HepG2 (cell line): ENCODE measurements at regions not wholly inside any gene's neighbourhood (a gene's known extent, or its start where the extent isn't known, plus 50 kb on each side); places are given as distances from the start of the nearest gene placed in this dataset.

Experiments used
- ATM ChIP-seq: fragments of 450-650 bp; IDR thresholded peaks from 2 replicates; pipeline ENCODE4 v1.7.1; 2017; ENCODE audit warnings: mild to moderate bottlenecking, borderline replicate concordance
- CHCHD3 ChIP-seq: sonication (generic); formaldehyde crosslinking; IDR thresholded peaks from 2 replicates; pipeline ENCODE4 v1.8.0; 2022; ENCODE audit warnings: mild to moderate bottlenecking, missing genetic modification reagents, moderate library complexity
- CREB1 ChIP-seq, 2 experiments: fragments of 450-650 bp in 1 of 2; IDR thresholded peaks; 2 replicates each; pipeline ENCODE4 v1.6.1; 2016 to 2017; ENCODE audit warnings: control low read depth in 1 of 2, mild to moderate bottlenecking in 1 of 2, missing compliant biosample characterization in 1 of 2, missing genetic modification characterization in 1 of 2
- DNMT3B ChIP-seq: conservative IDR thresholded peaks from 2 replicates; pipeline ENCODE4 v1.6.1; 2016; ENCODE audit warnings: missing biosample characterization, control low read depth
- GABPA ChIP-seq, 2 experiments: IDR thresholded peaks; 2 replicates each; pipeline ENCODE4 v1.6.1; 2011 to 2016; ENCODE audit warnings: low read depth in 2 of 2, low read length in 1 of 2, missing biosample characterization in 1 of 2, missing genetic modification characterization in 1 of 2
- GATAD2A ChIP-seq: IDR thresholded peaks from 2 replicates; pipeline ENCODE4 v1.6.1; 2016
- HCFC1 ChIP-seq: fragments of 150-350 bp; IDR thresholded peaks from 2 replicates; pipeline ENCODE4 v1.6.1; 2014; ENCODE audit warnings: low read depth, low read length
- IKZF4 ChIP-seq: sonication (generic); formaldehyde crosslinking; IDR thresholded peaks from 2 replicates; pipeline ENCODE4 v1.5.1; 2020; ENCODE audit warnings: borderline replicate concordance, mild to moderate bottlenecking, low read depth, missing genetic modification reagents; ENCODE audit errors: not compliant biosample characterization
- KAT7 ChIP-seq: IDR thresholded peaks from 2 replicates; pipeline ENCODE4 v1.6.1; 2018; ENCODE audit warnings: borderline replicate concordance, missing compliant biosample characterization
- MTA3 ChIP-seq: sonication (generic); formaldehyde crosslinking; IDR thresholded peaks from 2 replicates; pipeline ENCODE4 v1.4.0; 2020; ENCODE audit warnings: missing genetic modification reagents
- NBN ChIP-seq: fragments of 450-650 bp; conservative IDR thresholded peaks from 2 replicates; pipeline ENCODE4 v1.6.1; 2017
- REL ChIP-seq: sonication (generic); formaldehyde crosslinking; conservative IDR thresholded peaks from 2 replicates; pipeline ENCODE4 v1.8.0; 2022; ENCODE audit warnings: mild to moderate bottlenecking, missing genetic modification reagents, moderate library complexity
- TBL1XR1 ChIP-seq: fragments of 150-350 bp; IDR thresholded peaks from 2 replicates; pipeline ENCODE4 v1.6.1; 2014; ENCODE audit warnings: borderline replicate concordance, low read length; ENCODE audit not compliant: partially characterized antibody
- TEAD3 ChIP-seq: optimal IDR thresholded peaks from 2 replicates; pipeline ENCODE3; 2016; ENCODE audit warnings: borderline replicate concordance
- ZBTB42 ChIP-seq: sonication (generic); formaldehyde crosslinking; IDR thresholded peaks from 2 replicates; pipeline ENCODE4 v1.5.0; 2020; ENCODE audit warnings: mild to moderate bottlenecking, missing genetic modification reagents
- ZBTB7A ChIP-seq: sonication (generic); formaldehyde crosslinking; IDR thresholded peaks from 2 replicates; pipeline ENCODE4 v1.8.0; 2022; ENCODE audit warnings: mild to moderate bottlenecking, missing genetic modification reagents
- ZMYM3 ChIP-seq: sonication (generic); formaldehyde crosslinking; IDR thresholded peaks from 2 replicates; pipeline ENCODE4 v1.5.1; 2020; ENCODE audit warnings: mild to moderate bottlenecking, missing genetic modification reagents
- ZNF10 ChIP-seq: sonication (generic); formaldehyde crosslinking; IDR thresholded peaks from 2 replicates; pipeline ENCODE4 v1.4.0; 2020; ENCODE audit warnings: mild to moderate bottlenecking, low read depth, missing genetic modification reagents, borderline replicate concordance
- ZNF225 ChIP-seq: sonication (generic); formaldehyde crosslinking; IDR thresholded peaks from 2 replicates; pipeline ENCODE4 v1.4.0; 2020; ENCODE audit warnings: mild to moderate bottlenecking, missing genetic modification reagents
- ZSCAN29 ChIP-seq: sonication (generic); formaldehyde crosslinking; conservative IDR thresholded peaks from 2 replicates; pipeline ENCODE4 v1.4.0; 2020; ENCODE audit warnings: mild to moderate bottlenecking, missing genetic modification reagents
- TF ChIP-seq, protein P1 (sequence below): IDR thresholded peaks from 2 replicates; pipeline ENCODE4 v1.6.1; 2016; ENCODE audit warnings: low read depth, control low read depth
- TF ChIP-seq, protein P2 (sequence below): IDR thresholded peaks from 2 replicates; pipeline ENCODE4 v1.6.1; 2016; ENCODE audit warnings: mild to moderate bottlenecking, missing biosample characterization, missing genetic modification reagents
- TF ChIP-seq, protein P3 (sequence below): sonication (generic); formaldehyde crosslinking; conservative IDR thresholded peaks from 2 replicates; pipeline ENCODE4 v1.5.0; 2020; ENCODE audit warnings: missing genetic modification reagents
- TF ChIP-seq, protein P4 (sequence below): conservative IDR thresholded peaks from 2 replicates; pipeline ENCODE4 v1.6.1; 2018; ENCODE audit warnings: missing genetic modification reagents

DNA sequence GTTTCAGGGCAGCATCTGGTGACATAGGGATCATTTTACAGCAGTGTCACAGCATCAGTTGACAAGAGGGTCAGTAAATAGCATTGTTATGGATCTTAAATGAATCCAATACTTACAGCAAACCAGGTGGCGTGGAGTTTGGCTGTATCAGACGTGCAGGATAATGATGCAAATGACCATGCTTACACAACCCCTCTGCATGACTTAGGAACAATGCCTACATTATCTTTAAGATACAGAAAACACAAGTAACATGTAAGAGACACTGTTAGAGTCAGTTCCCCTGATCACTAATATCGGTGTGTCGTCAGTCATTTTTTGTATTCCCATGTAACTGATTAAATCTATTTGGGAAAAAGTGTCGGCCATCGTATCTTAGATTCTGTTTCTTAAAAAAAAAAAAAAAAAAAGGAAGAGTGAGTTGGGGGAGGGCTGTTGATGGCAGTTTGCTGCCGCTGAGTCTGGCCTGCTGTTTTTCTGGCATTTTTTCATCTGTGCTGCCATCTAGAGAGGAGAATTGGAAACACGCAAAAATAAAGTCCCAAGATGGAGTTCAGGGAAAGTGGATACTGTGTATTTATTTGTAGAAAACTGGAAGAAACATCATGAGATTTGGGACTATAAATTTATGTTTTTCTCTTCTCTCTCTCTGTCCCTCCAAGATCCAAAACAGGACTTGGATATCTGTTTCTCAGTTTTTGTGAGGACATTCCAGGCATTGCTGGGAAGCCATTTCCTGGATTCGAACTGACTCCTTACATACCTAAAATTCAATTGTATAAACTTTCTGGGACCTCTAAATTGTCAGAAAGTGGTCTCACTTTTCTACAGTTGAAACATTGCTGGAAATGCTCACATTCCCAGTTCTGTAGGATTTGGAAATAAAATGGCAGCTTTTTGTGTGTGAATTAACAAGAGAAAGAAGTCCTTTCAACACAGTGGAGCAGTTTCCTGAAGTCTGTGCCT is 60.3 kb upstream of the AGPS start (continued):
- no peak for TF ChIP-seq ZNF10 (CRISPR knock-in tag)
- no peak for TF ChIP-seq DNMT3B
- TF ChIP-seq, protein P1, sequence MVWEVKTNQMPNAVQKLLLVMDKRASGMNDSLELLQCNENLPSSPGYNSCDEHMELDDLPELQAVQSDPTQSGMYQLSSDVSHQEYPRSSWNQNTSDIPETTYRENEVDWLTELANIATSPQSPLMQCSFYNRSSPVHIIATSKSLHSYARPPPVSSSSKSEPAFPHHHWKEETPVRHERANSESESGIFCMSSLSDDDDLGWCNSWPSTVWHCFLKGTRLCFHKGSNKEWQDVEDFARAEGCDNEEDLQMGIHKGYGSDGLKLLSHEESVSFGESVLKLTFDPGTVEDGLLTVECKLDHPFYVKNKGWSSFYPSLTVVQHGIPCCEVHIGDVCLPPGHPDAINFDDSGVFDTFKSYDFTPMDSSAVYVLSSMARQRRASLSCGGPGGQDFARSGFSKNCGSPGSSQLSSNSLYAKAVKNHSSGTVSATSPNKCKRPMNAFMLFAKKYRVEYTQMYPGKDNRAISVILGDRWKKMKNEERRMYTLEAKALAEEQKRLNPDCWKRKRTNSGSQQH (CRISPR knock-in tag): no peak
- no peak for TF ChIP-seq ZNF225 (CRISPR knock-in tag)
- no peak for TF ChIP-seq REL (CRISPR knock-in tag)
- TF ChIP-seq GABPA (IDR thresholded peaks at IDR 0.05; ENCODE audit: low read depth, low read length): no peak
- no peak; the same call in 1 of the 2 replicates for TF ChIP-seq GABPA (CRISPR knock-in tag; IDR thresholded peaks at IDR 0.05; ENCODE audit: low read depth)
- no peak for TF ChIP-seq MTA3 (CRISPR knock-in tag)
- no peak for TF ChIP-seq KAT7
- TF ChIP-seq NBN: no peak
- TF ChIP-seq TBL1XR1: peak; percentile 18
- TF ChIP-seq IKZF4 (CRISPR knock-in tag): no peak
- no peak for TF ChIP-seq ATM
- no peak for TF ChIP-seq CHCHD3 (CRISPR knock-in tag)
- TF ChIP-seq ZBTB7A (CRISPR knock-in tag): no peak
- TF ChIP-seq ZBTB42 (CRISPR knock-in tag): no peak
- TF ChIP-seq GATAD2A: peak; percentile 62
- peak; percentile 53 for TF ChIP-seq TEAD3
- TF ChIP-seq, protein P2, sequence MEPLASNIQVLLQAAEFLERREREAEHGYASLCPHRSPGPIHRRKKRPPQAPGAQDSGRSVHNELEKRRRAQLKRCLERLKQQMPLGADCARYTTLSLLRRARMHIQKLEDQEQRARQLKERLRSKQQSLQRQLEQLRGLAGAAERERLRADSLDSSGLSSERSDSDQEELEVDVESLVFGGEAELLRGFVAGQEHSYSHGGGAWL (CRISPR knock-in tag): no peak
- no peak for TF ChIP-seq ZSCAN29
- no peak for TF ChIP-seq CREB1 (IDR thresholded peaks at IDR 0.05)
- TF ChIP-seq CREB1 (CRISPR knock-in tag; IDR thresholded peaks at IDR 0.05): peak; percentile 44; the same call in 1 of the 2 replicates
- TF ChIP-seq HCFC1: no peak
- no peak for TF ChIP-seq ZMYM3
- TF ChIP-seq, protein P3, sequence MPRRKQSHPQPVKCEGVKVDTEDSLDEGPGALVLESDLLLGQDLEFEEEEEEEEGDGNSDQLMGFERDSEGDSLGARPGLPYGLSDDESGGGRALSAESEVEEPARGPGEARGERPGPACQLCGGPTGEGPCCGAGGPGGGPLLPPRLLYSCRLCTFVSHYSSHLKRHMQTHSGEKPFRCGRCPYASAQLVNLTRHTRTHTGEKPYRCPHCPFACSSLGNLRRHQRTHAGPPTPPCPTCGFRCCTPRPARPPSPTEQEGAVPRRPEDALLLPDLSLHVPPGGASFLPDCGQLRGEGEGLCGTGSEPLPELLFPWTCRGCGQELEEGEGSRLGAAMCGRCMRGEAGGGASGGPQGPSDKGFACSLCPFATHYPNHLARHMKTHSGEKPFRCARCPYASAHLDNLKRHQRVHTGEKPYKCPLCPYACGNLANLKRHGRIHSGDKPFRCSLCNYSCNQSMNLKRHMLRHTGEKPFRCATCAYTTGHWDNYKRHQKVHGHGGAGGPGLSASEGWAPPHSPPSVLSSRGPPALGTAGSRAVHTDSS: no peak
- TF ChIP-seq, protein P4, sequence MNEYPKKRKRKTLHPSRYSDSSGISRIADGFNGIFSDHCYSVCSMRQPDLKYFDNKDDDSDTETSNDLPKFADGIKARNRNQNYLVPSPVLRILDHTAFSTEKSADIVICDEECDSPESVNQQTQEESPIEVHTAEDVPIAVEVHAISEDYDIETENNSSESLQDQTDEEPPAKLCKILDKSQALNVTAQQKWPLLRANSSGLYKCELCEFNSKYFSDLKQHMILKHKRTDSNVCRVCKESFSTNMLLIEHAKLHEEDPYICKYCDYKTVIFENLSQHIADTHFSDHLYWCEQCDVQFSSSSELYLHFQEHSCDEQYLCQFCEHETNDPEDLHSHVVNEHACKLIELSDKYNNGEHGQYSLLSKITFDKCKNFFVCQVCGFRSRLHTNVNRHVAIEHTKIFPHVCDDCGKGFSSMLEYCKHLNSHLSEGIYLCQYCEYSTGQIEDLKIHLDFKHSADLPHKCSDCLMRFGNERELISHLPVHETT: no peak
